ENCODE measurements at regions not wholly inside any gene's neighbourhood (a gene's known extent, or its start where the extent isn't known, plus 50 kb on each side); places are given as distances from the start of the nearest gene placed in this dataset.

- no peak for DNase-seq (ENCODE audit: low read depth)
- peak overlapping the region; percentile 37 for H3K4me3 ChIP-seq (ENCODE audit: control insufficient read depth, low read depth, low read length)
These were observed 74.8 kb upstream of the BCOR start for GRCh38 chrX:40172401-40173142.

GRCh38 chrX:40171513-40172400 is 74.0 kb upstream of the BCOR start:
- TF ChIP-seq CTCF (conservative IDR thresholded peaks at IDR 0.05; ENCODE audit: control insufficient read depth, insufficient read depth, low read depth, low read length): no peak
- H3K4me3 ChIP-seq (ENCODE audit: control insufficient read depth, low read depth, low read length): peak overlapping the region; percentile 37
- DNase-seq (ENCODE audit: low read depth): peak; percentile 51

More at GRCh38 chrX:40172401-40173142, 74.8 kb upstream of the BCOR start:
- no peak for TF ChIP-seq CTCF (conservative IDR thresholded peaks at IDR 0.05; ENCODE audit: control insufficient read depth, insufficient read depth, low read depth, low read length)

- TF ChIP-seq CTCF (conservative IDR thresholded peaks at IDR 0.05; ENCODE audit: control insufficient read depth, insufficient read depth, low read depth, low read length): no peak
- DNase-seq (ENCODE audit: low read depth): no peak
- no peak overlapping the region for H3K4me3 ChIP-seq (ENCODE audit: control insufficient read depth, low read depth, low read length)
These were observed 73.2 kb upstream of the BCOR start for GRCh38 chrX:40170830-40171512.

- DNase-seq (ENCODE audit: low read depth): no peak
- peak; percentile 18 for TF ChIP-seq CTCF (conservative IDR thresholded peaks at IDR 0.05; ENCODE audit: control insufficient read depth, insufficient read depth, low read depth, low read length)
- H3K4me3 ChIP-seq (ENCODE audit: control insufficient read depth, low read depth, low read length): no peak overlapping the region
These were observed 71.7 kb upstream of the BCOR start for GRCh38 chrX:40169193-40170101.

GRCh38 chrX:40168480-40169011 is 70.8 kb upstream of the BCOR start:
- TF ChIP-seq CTCF (conservative IDR thresholded peaks at IDR 0.05; ENCODE audit: control insufficient read depth, insufficient read depth, low read depth, low read length): no peak
- no peak overlapping the region for H3K4me3 ChIP-seq (ENCODE audit: control insufficient read depth, low read depth, low read length)
- no peak for DNase-seq (ENCODE audit: low read depth)

Measured in fibroblast of mammary gland (primary cell).